Neural progenitor cell (in vitro differentiated cells): ENCODE measurements at regions not wholly inside any gene's neighbourhood (a gene's known extent, or its start where the extent isn't known, plus 50 kb on each side); places are given as distances from the start of the nearest gene placed in this dataset.

Experiments used
- DNase-seq: peaks from one replicate; pipeline ENCODE4 v3.0.0-alpha.2; 2016; ENCODE audit warnings: low spot score
- H2AFZ ChIP-seq: fragments of 200-600 bp; sonication (generic); replicated peaks from 2 replicates; pipeline ENCODE4 v1.6.1; 2016; ENCODE audit warnings: antibody characterized with exemption
- H3F3A ChIP-seq: fragments of 200-600 bp; sonication (generic); 2 replicates; pipeline ENCODE4 v1.6.1; 2016; ENCODE audit warnings: antibody characterized with exemption, low read depth
- H3K27ac ChIP-seq: fragments of 200-600 bp; sonication (generic); 2 replicates; pipeline ENCODE4 v1.5.1; 2016; ENCODE audit warnings: mild to moderate bottlenecking
- H3K27me3 ChIP-seq: fragments of 200-600 bp; sonication (generic); 2 replicates; pipeline ENCODE4 v1.6.1; 2016; ENCODE audit warnings: mild to moderate bottlenecking, moderate library complexity
- H3K36me3 ChIP-seq: fragments of 200-600 bp; sonication (generic); 2 replicates; pipeline ENCODE4 v1.5.1; 2016
- H3K4me1 ChIP-seq: fragments of 200-600 bp; sonication (generic); 2 replicates; pipeline ENCODE4 v1.6.1; 2016; ENCODE audit warnings: mixed run types
- H3K4me2 ChIP-seq: fragments of 200-600 bp; sonication (generic); 2 replicates; pipeline ENCODE4 v1.6.1; 2016
- H3K4me3 ChIP-seq: fragments of 200-600 bp; sonication (generic); 2 replicates; pipeline ENCODE4 v1.5.1; 2016
- H3K79me2 ChIP-seq: fragments of 200-600 bp; sonication (generic); 2 replicates; pipeline ENCODE4 v1.6.1; 2016; ENCODE audit warnings: low read depth
- H3K9ac ChIP-seq: fragments of 200-600 bp; sonication (generic); 2 replicates; pipeline ENCODE4 v1.6.1; 2016
- H3K9me3 ChIP-seq: fragments of 200-600 bp; sonication (generic); 2 replicates; pipeline ENCODE4 v1.5.1; 2016; ENCODE audit warnings: low read depth
- H4K20me1 ChIP-seq: fragments of 200-600 bp; sonication (generic); 2 replicates; pipeline ENCODE4 v1.6.1; 2016; ENCODE audit warnings: low read depth
- H3K27ac Mint-ChIP-seq: 3 replicates; pipeline ENCODE4 v1.8.0; 2021; ENCODE audit warnings: mixed read lengths
- H3K27me3 Mint-ChIP-seq: 2 replicates; pipeline ENCODE4 v1.8.0; 2022; ENCODE audit warnings: low read depth, mild to moderate bottlenecking, inconsistent platforms, moderate library complexity, mixed read lengths; ENCODE audit not compliant: insufficient read depth
- H3K36me3 Mint-ChIP-seq: 3 replicates; pipeline ENCODE4 v1.8.0; 2021; ENCODE audit warnings: mixed read lengths
- H3K4me1 Mint-ChIP-seq: 3 replicates; pipeline ENCODE4 v1.8.0; 2021; ENCODE audit warnings: mixed read lengths
- H3K4me3 Mint-ChIP-seq: 3 replicates; pipeline ENCODE4 v1.8.0; 2021; ENCODE audit warnings: mild to moderate bottlenecking, moderate library complexity, mixed read lengths
- H3K9me3 Mint-ChIP-seq: 3 replicates; pipeline ENCODE4 v1.8.0; 2020; ENCODE audit warnings: mixed read lengths
- CTCF ChIP-seq: fragments of 200-600 bp; sonication (generic); IDR thresholded peaks from 2 replicates; pipeline ENCODE4 v1.5.1; 2017; ENCODE audit warnings: antibody characterized with exemption, mild to moderate bottlenecking
- EZH2 ChIP-seq: fragments of 200-600 bp; sonication (generic); IDR thresholded peaks from 2 replicates; pipeline ENCODE4 v1.6.1; 2017; ENCODE audit warnings: antibody characterized with exemption, mild to moderate bottlenecking, moderate library complexity
- EZH2phosphoT487 ChIP-seq: fragments of 200-600 bp; sonication (generic); IDR thresholded peaks from 2 replicates; pipeline ENCODE4 v1.6.1; 2017; ENCODE audit warnings: antibody characterized with exemption

- H4K20me1 ChIP-seq = no peaks in the 10 kb centered on the region
- no peaks in the 10 kb centered on the region for H3K79me2 ChIP-seq
- H3K9me3 Mint-ChIP-seq = peaks cover 10% of the 10 kb centered on the region
- no peaks in the 10 kb centered on the region for H3K36me3 ChIP-seq
- no peak overlapping the region for H3K4me3 ChIP-seq
- H3K27ac ChIP-seq = no peak overlapping the region
- TF ChIP-seq CTCF (no peak), EZH2 (no peak), EZH2phosphoT487 (no peak)
- H3K9me3 ChIP-seq = no peaks in the 10 kb centered on the region
- no peak overlapping the region for H3K27ac Mint-ChIP-seq
- no peak overlapping the region for H2AFZ ChIP-seq
- peaks cover 17% of the 10 kb centered on the region for H3K4me1 Mint-ChIP-seq
- H3F3A ChIP-seq = no peaks in the 10 kb centered on the region
- no peak overlapping the region for H3K9ac ChIP-seq
- H3K4me1 ChIP-seq = peaks cover 2% of the 10 kb centered on the region
- H3K27me3 Mint-ChIP-seq = peaks cover 6% of the 10 kb centered on the region
- no peak overlapping the region for H3K4me2 ChIP-seq
- H3K36me3 Mint-ChIP-seq = no peaks in the 10 kb centered on the region
- no peak overlapping the region for H3K4me3 Mint-ChIP-seq
- H3K27me3 ChIP-seq = no peaks in the 10 kb centered on the region
- DNase-seq = no peak
Measured at GRCh38 chr6:44500074-44500473, 112.6 kb downstream of the CDC5L start.

GRCh38 chr6:44503471-44503870 lies 116.0 kb downstream of the CDC5L start:
- Histone ChIP-seq H4K20me1 (no peaks in the 10 kb centered on the region), H3K79me2 (no peaks in the 10 kb centered on the region), H2AFZ (no peak overlapping the region), H3K9me3 (no peaks in the 10 kb centered on the region), H3K4me2 (no peak overlapping the region), H3K27ac (no peak overlapping the region), H3K36me3 (no peaks in the 10 kb centered on the region), H3K4me1 (no peaks in the 10 kb centered on the region), H3F3A (no peaks in the 10 kb centered on the region), H3K27me3 (no peaks in the 10 kb centered on the region), H3K9ac (no peak overlapping the region), H3K4me3 (no peak overlapping the region)
- H3K4me3 Mint-ChIP-seq = no peak overlapping the region
- peaks cover 7% of the 10 kb centered on the region for H3K27me3 Mint-ChIP-seq
- H3K4me1 Mint-ChIP-seq = peaks cover 14% of the 10 kb centered on the region
- H3K9me3 Mint-ChIP-seq = peaks cover 10% of the 10 kb centered on the region
- no peak for DNase-seq
- no peaks in the 10 kb centered on the region for H3K36me3 Mint-ChIP-seq
- no peak overlapping the region for H3K27ac Mint-ChIP-seq
- TF ChIP-seq EZH2 (no peak), EZH2phosphoT487 (no peak), CTCF (no peak)

GRCh38 chr6:44504301-44504791 lies 116.8 kb downstream of the CDC5L start:
- Histone ChIP-seq H3K36me3 (no peaks in the 10 kb centered on the region), H2AFZ (no peak overlapping the region), H3K27me3 (no peaks in the 10 kb centered on the region), H4K20me1 (no peaks in the 10 kb centered on the region), H3K79me2 (no peaks in the 10 kb centered on the region), H3K4me1 (no peaks in the 10 kb centered on the region), H3K27ac (no peak overlapping the region), H3F3A (no peaks in the 10 kb centered on the region), H3K4me2 (no peak overlapping the region), H3K9me3 (no peaks in the 10 kb centered on the region), H3K4me3 (no peak overlapping the region), H3K9ac (no peak overlapping the region)
- Mint-ChIP-seq H3K27ac (no peak overlapping the region), H3K36me3 (no peaks in the 10 kb centered on the region), H3K9me3 (peaks cover 10% of the 10 kb centered on the region), H3K4me3 (no peak overlapping the region), H3K27me3 (peaks cover 10% of the 10 kb centered on the region), H3K4me1 (peaks cover 19% of the 10 kb centered on the region)
- DNase-seq = no peak
- no peak for TF ChIP-seq CTCF
- TF ChIP-seq EZH2phosphoT487 = no peak
- no peak for TF ChIP-seq EZH2
